Tibial nerve (tissue), 4 donors: ENCODE measurements at regions not wholly inside any gene's neighbourhood (a gene's known extent, or its start where the extent isn't known, plus 50 kb on each side); places are given as distances from the start of the nearest gene placed in this dataset.
A peak's percentile ranks its signal among the peaks of the same experiment; 100 is the strongest.

Source experiments
- DNase-seq, 2 donors: peaks; one replicate each; pipeline ENCODE4 v3.0.0-alpha.2; 2019; ENCODE audit warnings: low spot score in 2 of 2
- H3K27ac ChIP-seq, 4 donors: fragments of 200-600 bp; sonication (generic) in 3 of 4; one replicate each; pipeline ENCODE4 v1.5.1; 2017 to 2019; ENCODE audit warnings: mild to moderate bottlenecking in 1 of 4
- H3K27me3 ChIP-seq, 2 donors: fragments of 200-600 bp; sonication (generic) in 1 of 2; one replicate each; pipeline versions ENCODE4 v1.5.1 to v1.6.0; 2017 to 2019
- H3K36me3 ChIP-seq, 3 donors: fragments of 200-600 bp; sonication (generic); one replicate each; pipeline ENCODE4 v1.5.1; 2018 to 2019
- H3K4me1 ChIP-seq, 4 donors: fragments of 200-600 bp; sonication (generic) in 3 of 4; one replicate each; pipeline ENCODE4 v1.5.1; 2017 to 2019
- H3K4me3 ChIP-seq, 4 donors: fragments of 200-600 bp; sonication (generic) in 3 of 4; one replicate each; pipeline ENCODE4 v1.5.1; 2017 to 2019; ENCODE audit warnings: mild to moderate bottlenecking in 1 of 4, moderate library complexity in 1 of 4
- H3K9me3 ChIP-seq, 4 donors: fragments of 200-600 bp; sonication (generic) in 3 of 4; one replicate each; pipeline ENCODE4 v1.5.1; 2017 to 2019
- EP300 ChIP-seq, 2 donors: sonication (generic); formaldehyde crosslinking; IDR thresholded peaks; one replicate each; pipeline ENCODE4 v1.6.1; 2017; ENCODE audit warnings: antibody characterized with exemption in 2 of 2, mild to moderate bottlenecking in 1 of 2
- POLR2A ChIP-seq, 2 donors: fragments of 450-650 bp; IDR thresholded peaks; one replicate each; pipeline ENCODE4 v1.6.1; 2017; ENCODE audit warnings: antibody characterized with exemption in 2 of 2, mild to moderate bottlenecking in 2 of 2, moderate library complexity in 2 of 2
- WGBS, 2 donors: methylation state at CpG; one replicate each; pipeline ENCODE4 v1.1.5; 2018; 5-methylcytosine and 5-hydroxymethylcytosine counted together
- TF ChIP-seq, protein P1 (sequence below), 5 experiments: fragments of 200-600 bp in 3 of 5; fragments of 450-650 bp in 2 of 5; sonication (generic) in 3 of 5; IDR thresholded peaks; one replicate each; pipeline ENCODE4 v1.5.1; 2016 to 2019; ENCODE audit warnings: antibody characterized with exemption in 5 of 5, mild to moderate bottlenecking in 3 of 5, moderate library complexity in 2 of 5

DNA sequence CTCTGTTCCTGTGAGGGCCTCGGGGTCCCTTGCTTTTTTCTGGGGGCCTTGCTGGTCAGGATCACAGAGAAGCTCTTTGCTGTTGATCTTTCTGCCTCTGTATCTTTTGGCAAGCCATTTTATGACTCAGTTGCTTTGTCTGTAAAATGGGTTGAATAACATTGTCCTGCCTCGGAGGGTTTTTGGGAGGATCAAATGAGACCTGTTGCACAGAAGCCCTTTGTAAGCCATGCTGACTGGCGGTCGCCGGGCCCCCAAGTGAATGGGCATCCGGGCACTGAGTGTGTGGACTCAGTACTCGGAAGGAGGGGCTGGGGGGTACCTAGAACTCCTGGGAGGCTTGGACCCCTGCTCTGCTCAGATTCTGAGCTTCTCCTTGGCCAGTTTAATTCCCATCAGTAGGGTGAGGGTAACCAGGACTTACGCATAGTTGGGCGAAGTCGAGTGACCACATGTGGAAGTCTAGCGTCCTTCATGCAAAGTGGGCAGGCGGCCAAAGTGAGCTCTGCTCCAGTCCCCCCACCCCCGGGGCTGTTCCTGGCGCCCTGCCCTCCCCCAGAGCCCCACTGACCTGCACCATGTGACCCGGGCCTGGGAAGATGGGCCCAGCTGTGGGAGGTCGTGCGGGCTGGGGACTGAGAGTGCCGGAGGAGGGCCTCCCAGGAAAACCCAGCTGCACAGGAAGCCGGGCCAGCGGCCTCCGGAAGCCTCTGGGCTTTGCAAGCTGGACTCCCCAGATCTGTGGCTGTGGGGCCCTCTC, 284.0 kb downstream of the SEC14L1 start:
- H3K9me3 ChIP-seq, result no peaks in the 10 kb centered on the region
- TF ChIP-seq POLR2A (IDR thresholded peaks at IDR 0.05), result no peak
- TF ChIP-seq EP300 (IDR thresholded peaks at IDR 0.05), result peak; percentile 65 to 86
- TF ChIP-seq, protein P1, sequence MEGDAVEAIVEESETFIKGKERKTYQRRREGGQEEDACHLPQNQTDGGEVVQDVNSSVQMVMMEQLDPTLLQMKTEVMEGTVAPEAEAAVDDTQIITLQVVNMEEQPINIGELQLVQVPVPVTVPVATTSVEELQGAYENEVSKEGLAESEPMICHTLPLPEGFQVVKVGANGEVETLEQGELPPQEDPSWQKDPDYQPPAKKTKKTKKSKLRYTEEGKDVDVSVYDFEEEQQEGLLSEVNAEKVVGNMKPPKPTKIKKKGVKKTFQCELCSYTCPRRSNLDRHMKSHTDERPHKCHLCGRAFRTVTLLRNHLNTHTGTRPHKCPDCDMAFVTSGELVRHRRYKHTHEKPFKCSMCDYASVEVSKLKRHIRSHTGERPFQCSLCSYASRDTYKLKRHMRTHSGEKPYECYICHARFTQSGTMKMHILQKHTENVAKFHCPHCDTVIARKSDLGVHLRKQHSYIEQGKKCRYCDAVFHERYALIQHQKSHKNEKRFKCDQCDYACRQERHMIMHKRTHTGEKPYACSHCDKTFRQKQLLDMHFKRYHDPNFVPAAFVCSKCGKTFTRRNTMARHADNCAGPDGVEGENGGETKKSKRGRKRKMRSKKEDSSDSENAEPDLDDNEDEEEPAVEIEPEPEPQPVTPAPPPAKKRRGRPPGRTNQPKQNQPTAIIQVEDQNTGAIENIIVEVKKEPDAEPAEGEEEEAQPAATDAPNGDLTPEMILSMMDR (IDR thresholded peaks at IDR 0.05), result no peak
- H3K4me1 ChIP-seq, result peaks cover 0 to 100% (median 91%) of the 10 kb centered on the region in 4 donors
- H3K36me3 ChIP-seq, result no peaks in the 10 kb centered on the region
- H3K27me3 ChIP-seq, result no peaks in the 10 kb centered on the region
- peak overlapping the region; percentile 74 to 97 (median 92) for H3K27ac ChIP-seq
- WGBS, 2 donors, result 22 to 23% methylated on average over 12 to 17 of the region's 21 CpGs
- no peak overlapping the region for H3K4me3 ChIP-seq
- peak; percentile 88 to 89 for DNase-seq

DNA sequence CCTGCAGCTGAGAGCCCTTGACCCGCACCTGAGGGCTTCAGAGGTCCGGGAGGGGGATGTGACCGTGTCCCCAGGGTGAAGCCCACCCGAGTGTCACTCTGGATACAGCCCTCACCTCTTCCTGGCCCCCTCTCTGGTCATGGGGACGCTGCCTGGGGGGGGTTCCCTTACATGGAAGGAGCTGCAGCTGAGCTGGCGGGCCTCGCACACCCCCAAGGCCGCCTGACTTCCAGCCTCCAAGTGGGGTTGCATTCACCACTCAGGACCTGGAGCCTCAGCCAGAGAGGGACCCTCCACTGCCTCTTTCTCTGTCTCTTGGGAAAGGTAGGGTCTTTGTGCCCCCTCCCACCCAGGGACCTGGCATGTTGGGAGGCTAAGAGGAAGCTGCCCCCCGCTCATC, 284.6 kb downstream of the SEC14L1 start:
- no peaks in the 10 kb centered on the region for H3K9me3 ChIP-seq
- H3K36me3 ChIP-seq, result no peaks in the 10 kb centered on the region
- TF ChIP-seq, protein P1 (IDR thresholded peaks at IDR 0.05), result no peak
- no peak for TF ChIP-seq EP300 (IDR thresholded peaks at IDR 0.05)
- no peak for TF ChIP-seq POLR2A (IDR thresholded peaks at IDR 0.05)
- H3K27ac ChIP-seq, result peak overlapping the region; percentile 74 to 97 (median 92)
- H3K27me3 ChIP-seq, result no peaks in the 10 kb centered on the region
- WGBS, 2 donors, result 26 to 43% methylated on average over 5 to 6 of the region's 9 CpGs
- DNase-seq, result no peak
- peaks cover 0 to 100% (median 91%) of the 10 kb centered on the region in 4 donors for H3K4me1 ChIP-seq
- no peak overlapping the region for H3K4me3 ChIP-seq

DNA sequence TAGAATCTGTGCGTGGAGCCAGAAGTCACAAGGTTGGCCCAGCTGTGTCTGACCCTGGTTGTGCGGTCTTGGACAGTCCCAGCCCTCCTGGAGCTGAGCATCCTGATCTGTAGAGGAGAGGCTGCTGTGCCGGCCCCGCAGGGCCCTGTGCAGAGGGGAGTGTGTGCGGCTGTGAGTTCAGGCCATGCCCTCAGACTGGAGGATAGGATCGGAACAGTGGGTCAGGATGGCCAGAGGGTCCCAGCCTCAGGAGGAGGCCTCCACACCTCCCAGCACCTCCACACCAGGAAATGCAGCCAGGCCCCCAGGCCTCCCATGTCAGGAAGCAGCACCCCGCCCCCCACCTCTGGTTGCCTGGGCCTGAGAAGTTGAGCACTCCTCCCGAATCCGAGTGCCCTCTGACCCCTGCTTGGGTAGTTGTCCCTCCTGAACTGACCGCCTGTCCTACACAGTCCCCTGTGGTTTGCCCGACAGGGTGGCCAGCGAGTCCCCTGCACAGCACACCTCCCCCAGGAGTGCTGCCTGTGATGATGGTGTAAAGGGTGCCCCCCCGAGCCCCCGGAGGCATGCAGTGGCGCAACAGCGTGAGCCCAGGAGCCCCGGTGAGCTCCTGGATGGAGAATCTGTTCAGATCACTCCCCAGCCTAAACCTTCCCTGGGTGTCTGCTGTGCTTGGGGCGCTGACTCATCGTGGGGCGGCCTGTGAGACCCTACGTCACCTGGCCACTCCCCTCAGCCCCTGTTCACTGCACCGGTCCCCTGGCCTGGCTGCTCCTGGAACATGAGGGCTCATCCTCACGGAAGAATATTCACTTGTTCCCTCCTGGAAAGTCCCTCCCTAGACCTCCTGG, 285.2 kb downstream of the SEC14L1 start:
- H3K27ac ChIP-seq, result peak overlapping the region; percentile 74 to 97 (median 92)
- H3K36me3 ChIP-seq, result no peaks in the 10 kb centered on the region
- no peak overlapping the region for H3K4me3 ChIP-seq
- H3K27me3 ChIP-seq, result no peaks in the 10 kb centered on the region
- H3K4me1 ChIP-seq, result peaks cover 0 to 100% (median 91%) of the 10 kb centered on the region in 4 donors
- WGBS, 2 donors, result 53 to 71% methylated on average over 13 to 23 of the region's 23 CpGs
- no peak for TF ChIP-seq POLR2A (IDR thresholded peaks at IDR 0.05)
- no peak for TF ChIP-seq EP300 (IDR thresholded peaks at IDR 0.05)
- H3K9me3 ChIP-seq, result no peaks in the 10 kb centered on the region
- DNase-seq, result peak in 1 of 2 donors; percentile 71

DNA sequence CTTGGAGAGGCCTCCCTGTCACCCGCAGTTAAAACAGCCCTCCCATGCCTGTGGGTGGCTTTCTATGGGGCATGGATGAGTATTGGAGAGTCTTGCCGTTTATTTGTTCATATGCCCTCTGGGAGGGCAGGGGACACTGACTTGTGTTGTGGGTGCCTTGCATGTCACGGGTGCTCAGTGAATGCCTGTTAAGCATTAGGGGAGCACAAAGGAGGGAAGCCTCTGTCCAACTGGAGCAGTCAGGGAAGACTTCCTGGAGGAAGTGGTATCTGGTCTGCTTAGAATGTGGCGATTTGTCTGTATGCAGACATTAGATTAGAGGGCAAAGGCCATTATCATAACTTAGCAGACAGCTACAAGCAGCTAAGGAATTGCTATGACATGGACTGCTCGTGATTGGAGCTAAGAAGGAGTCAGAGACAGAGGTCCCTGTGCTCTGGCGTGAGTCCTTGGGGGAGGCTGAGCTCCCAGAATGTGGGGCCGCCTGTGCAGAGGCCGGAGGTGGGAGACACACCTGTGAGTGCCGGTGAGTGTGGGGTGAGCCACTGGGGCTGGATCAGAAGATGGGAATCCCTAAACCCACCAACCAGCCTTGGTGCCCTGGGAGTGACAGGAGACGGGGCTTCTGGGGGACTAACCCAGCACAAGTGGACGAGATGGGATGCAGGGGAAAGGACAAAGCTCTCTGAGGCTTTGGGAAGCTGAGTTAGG, 286.1 kb downstream of the SEC14L1 start:
- peak overlapping the region; percentile 30 to 97 (median 84) for H3K27ac ChIP-seq
- H3K36me3 ChIP-seq, result no peaks in the 10 kb centered on the region
- H3K9me3 ChIP-seq, result no peaks in the 10 kb centered on the region
- H3K4me1 ChIP-seq, result peaks cover 0 to 99% (median 88%) of the 10 kb centered on the region in 4 donors
- TF ChIP-seq POLR2A (IDR thresholded peaks at IDR 0.05), result no peak
- DNase-seq, result no peak
- WGBS, 2 donors, result 60 to 62% methylated on average over 11 of the region's 11 CpGs
- H3K4me3 ChIP-seq, result no peak overlapping the region
- no peaks in the 10 kb centered on the region for H3K27me3 ChIP-seq

DNA sequence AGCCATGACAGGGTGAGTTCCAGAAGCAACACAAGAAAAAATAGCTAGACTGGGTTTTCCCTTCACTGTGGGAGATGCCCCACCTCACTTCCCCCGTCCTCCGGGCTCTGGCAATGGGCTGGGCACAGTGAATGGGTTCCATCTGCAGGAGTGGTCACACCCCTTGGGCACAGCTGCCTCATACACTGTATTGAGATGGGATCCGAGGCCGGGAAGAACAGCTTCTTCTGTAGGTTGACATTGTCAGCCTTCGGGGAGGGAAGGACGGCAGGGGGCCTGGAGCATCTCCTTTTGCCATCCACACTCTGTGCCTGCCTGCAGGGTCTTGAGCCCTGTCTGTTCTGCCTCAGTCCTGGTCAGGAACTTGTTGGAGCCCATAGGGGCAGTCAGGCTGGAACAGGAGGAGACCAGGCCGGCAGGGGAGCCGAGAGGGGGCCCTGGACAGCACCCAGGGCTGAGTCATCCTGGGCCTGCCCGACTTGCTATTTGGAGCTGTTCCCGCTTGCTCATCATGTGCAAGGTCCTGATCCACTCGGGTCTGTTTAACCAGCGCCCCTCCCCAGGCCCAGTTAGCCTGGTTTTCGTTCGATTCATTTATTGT, 286.7 kb downstream of the SEC14L1 start:
- H3K9me3 ChIP-seq, result no peaks in the 10 kb centered on the region
- TF ChIP-seq EP300 (IDR thresholded peaks at IDR 0.05), result peak in 1 of 2 donors; percentile 24
- TF ChIP-seq, protein P1 (IDR thresholded peaks at IDR 0.05), result no peak
- H3K4me1 ChIP-seq, result peaks cover 0 to 99% (median 86%) of the 10 kb centered on the region in 4 donors
- H3K27me3 ChIP-seq, result no peaks in the 10 kb centered on the region
- DNase-seq, result no peak
- no peak overlapping the region for H3K4me3 ChIP-seq
- 10 to 19% methylated on average over 8 to 12 of the region's 14 CpGs for WGBS, 2 donors
- H3K27ac ChIP-seq, result peak overlapping the region; percentile 41 to 97 (median 84)
- no peaks in the 10 kb centered on the region for H3K36me3 ChIP-seq
